IPS-15b (cell line): ENCODE measurements at regions not wholly inside any gene's neighbourhood (a gene's known extent, or its start where the extent isn't known, plus 50 kb on each side); places are given as distances from the start of the nearest gene placed in this dataset.

Experiments used
- H3K27me3 ChIP-seq: one replicate; pipeline ENCODE4 v1.6.1; 2013; ENCODE audit warnings: low read length; ENCODE audit not compliant: control insufficient read depth, insufficient read depth
- H3K36me3 ChIP-seq: one replicate; pipeline ENCODE4 v1.6.1; 2013; ENCODE audit warnings: low read length; ENCODE audit not compliant: control insufficient read depth, insufficient read depth
- H3K4me1 ChIP-seq: one replicate; pipeline ENCODE4 v1.6.1; 2013; ENCODE audit warnings: mild to moderate bottlenecking, low read length; ENCODE audit not compliant: control insufficient read depth, insufficient read depth
- H3K4me3 ChIP-seq: one replicate; pipeline ENCODE4 v1.5.1; 2013; ENCODE audit warnings: low read depth, low read length
- H3K9ac ChIP-seq: one replicate; pipeline ENCODE4 v1.6.1; 2013; ENCODE audit warnings: low read depth, mild to moderate bottlenecking, low read length
- H3K9me3 ChIP-seq: one replicate; pipeline ENCODE4 v1.6.1; 2013; ENCODE audit warnings: mild to moderate bottlenecking, low read length; ENCODE audit not compliant: control insufficient read depth, insufficient read depth

DNA sequence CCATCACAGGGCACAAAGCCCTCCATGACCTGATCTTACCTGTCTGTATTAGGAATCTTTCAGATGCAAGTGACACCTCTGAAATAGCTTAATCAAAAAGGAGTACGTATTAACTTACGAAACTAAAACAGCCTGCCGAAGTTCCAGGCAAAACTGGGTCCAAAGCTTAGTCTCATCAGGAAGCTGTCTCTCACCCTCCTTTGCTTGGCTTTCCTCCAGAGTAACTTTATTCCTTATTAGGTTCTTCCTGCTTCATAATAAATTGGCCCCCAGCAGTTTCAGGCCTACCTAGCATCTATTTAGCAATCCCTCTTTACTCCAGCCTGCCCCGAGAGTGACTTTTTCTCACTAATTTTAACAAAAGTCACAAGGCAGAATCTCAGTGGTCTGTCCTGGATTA is 58.4 kb upstream of the STK32A start:
- no peaks in the 10 kb centered on the region for H3K27me3 ChIP-seq
- no peak overlapping the region for H3K9ac ChIP-seq
- no peaks in the 10 kb centered on the region for H3K4me1 ChIP-seq
- no peaks in the 10 kb centered on the region for H3K9me3 ChIP-seq
- H3K36me3 ChIP-seq, result no peaks in the 10 kb centered on the region
- H3K4me3 ChIP-seq, result no peak overlapping the region

DNA sequence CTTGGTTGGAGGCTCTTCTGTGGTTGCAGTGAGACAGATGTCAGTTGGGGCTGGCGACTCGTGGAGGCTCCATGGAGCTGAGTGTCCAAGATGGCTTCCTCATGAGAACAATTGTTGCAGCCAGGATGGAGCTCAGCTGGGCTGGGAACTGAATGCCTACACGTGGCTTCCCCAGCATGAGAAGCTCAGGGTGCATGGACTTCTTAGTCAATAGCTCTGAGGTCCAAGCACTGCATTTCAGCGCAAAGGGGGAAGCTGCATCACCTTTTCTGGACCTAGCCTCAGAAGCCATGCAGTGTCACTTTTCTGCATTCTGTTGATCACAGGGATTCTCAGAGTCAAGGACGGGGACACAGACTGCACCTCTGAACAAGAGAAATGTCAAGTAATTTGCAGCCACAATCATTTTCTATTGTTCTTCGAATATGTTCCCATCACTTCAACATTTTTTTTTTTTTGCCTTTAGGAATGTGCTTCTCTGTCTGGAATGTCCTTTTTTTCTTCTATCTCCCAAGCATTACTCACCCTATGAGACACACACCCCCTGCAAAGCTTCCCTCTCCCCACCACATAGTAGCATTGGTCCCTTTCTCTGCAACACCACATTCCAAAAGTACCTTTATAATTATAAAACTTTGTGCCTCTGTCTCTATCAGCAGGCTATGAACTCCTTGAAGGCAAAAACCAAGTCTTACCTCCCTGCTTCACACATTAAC is 57.5 kb upstream of the STK32A start:
- no peak overlapping the region for H3K4me3 ChIP-seq
- no peaks in the 10 kb centered on the region for H3K4me1 ChIP-seq
- H3K36me3 ChIP-seq, result no peaks in the 10 kb centered on the region
- H3K27me3 ChIP-seq, result no peaks in the 10 kb centered on the region
- no peaks in the 10 kb centered on the region for H3K9me3 ChIP-seq
- no peak overlapping the region for H3K9ac ChIP-seq

DNA sequence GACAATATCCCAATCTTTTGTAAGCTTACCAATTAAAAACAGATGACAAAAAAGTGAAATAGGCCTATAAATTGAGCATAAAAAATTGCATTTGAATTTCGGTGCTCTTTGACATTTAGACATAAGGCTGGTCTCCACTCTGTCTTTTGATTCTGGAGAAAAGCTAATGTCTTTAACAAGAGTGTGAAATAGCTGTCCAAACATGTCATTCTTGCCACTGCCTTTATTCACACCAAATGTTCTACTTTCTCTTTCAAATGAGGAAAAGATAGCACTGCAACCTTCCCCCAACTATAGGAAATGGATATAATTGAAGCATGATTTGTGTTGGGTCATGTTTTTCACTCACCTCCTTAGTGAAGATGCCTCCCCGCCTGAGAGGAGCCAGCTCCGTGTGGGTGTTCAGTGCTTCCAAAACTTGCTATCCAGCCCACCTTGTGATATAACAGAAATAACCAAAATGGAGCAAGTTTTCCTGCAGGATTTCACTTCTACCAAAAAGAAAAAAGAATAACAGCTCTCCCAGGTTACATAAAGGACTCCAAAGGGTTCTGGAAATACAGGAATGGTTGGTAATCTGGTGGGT is 55.2 kb upstream of the STK32A start:
- H3K27me3 ChIP-seq, result no peaks in the 10 kb centered on the region
- no peaks in the 10 kb centered on the region for H3K9me3 ChIP-seq
- H3K36me3 ChIP-seq, result no peaks in the 10 kb centered on the region
- no peak overlapping the region for H3K4me3 ChIP-seq
- no peak overlapping the region for H3K9ac ChIP-seq
- H3K4me1 ChIP-seq, result no peaks in the 10 kb centered on the region

- Histone ChIP-seq H3K9ac (no peak overlapping the region), H3K36me3 (no peaks in the 10 kb centered on the region), H3K4me1 (no peaks in the 10 kb centered on the region), H3K4me3 (no peak overlapping the region), H3K9me3 (no peaks in the 10 kb centered on the region), H3K27me3 (no peaks in the 10 kb centered on the region)
These were observed 54.1 kb upstream of the STK32A start for GRCh38 chr5:147180751-147181150.
